ENCODE measurements at regions not wholly inside any gene's neighbourhood (a gene's known extent, or its start where the extent isn't known, plus 50 kb on each side); places are given as distances from the start of the nearest gene placed in this dataset.

GRCh38 chr11:114794048-114794684 lies 115.8 kb downstream of the NXPE2 start:
- H3K18ac ChIP-seq (ENCODE audit: low read length), result no peak overlapping the region
- H2BK5ac ChIP-seq (ENCODE audit: low read length), result no peak overlapping the region
- H3K79me1 ChIP-seq (ENCODE audit: low read length), result no peaks in the 10 kb centered on the region
- no peak overlapping the region for H3K27ac ChIP-seq (ENCODE audit: low read depth, low read length)
- no peak overlapping the region for H2BK15ac ChIP-seq (replicated peaks; ENCODE audit: low read depth)
- no peak overlapping the region for H2AK5ac ChIP-seq (ENCODE audit: low read length)
- no peaks in the 10 kb centered on the region for H3K36me3 ChIP-seq (ENCODE audit: control insufficient read depth, insufficient read depth, low read length)
- no peaks in the 10 kb centered on the region for H3K79me2 ChIP-seq (ENCODE audit: control insufficient read depth, insufficient read depth, low read length)
- H3K4ac ChIP-seq (ENCODE audit: low read depth, low read length), result no peak overlapping the region
- no peak overlapping the region for H3K9ac ChIP-seq (ENCODE audit: low read length)
- no peak overlapping the region for H3K4me2 ChIP-seq (ENCODE audit: low read length)
- no peak overlapping the region for H4K8ac ChIP-seq (ENCODE audit: low read depth, low read length)
- H4K5ac ChIP-seq (ENCODE audit: low read length), result no peak overlapping the region
- no CpG with 5 or more reads among the region's 3 CpGs for WGBS (ENCODE audit: extremely low coverage, insufficient coverage, low lambda C conversion rate)
- no peak for DNase-seq
- no peak overlapping the region for H3K56ac ChIP-seq (ENCODE audit: low read length)
- H2BK120ac ChIP-seq (ENCODE audit: low read depth, low read length), result no peak overlapping the region
- H3K23ac ChIP-seq (ENCODE audit: low read length), result no peak overlapping the region
- H3K27me3 ChIP-seq (ENCODE audit: insufficient read depth, low read length, poor library complexity), result no peaks in the 10 kb centered on the region
- H3K4me1 ChIP-seq (ENCODE audit: control insufficient read depth, low read depth, low read length), result no peaks in the 10 kb centered on the region
- H3K4me3 ChIP-seq (ENCODE audit: low read length), result no peak overlapping the region

- Histone ChIP-seq H2AK5ac (ENCODE audit: low read length) (no peak overlapping the region), H3K23ac (ENCODE audit: low read length) (no peak overlapping the region), H3K18ac (ENCODE audit: low read length) (no peak overlapping the region), H3K36me3 (ENCODE audit: control insufficient read depth, insufficient read depth, low read length) (no peaks in the 10 kb centered on the region), H2BK120ac (ENCODE audit: low read depth, low read length) (no peak overlapping the region), H3K4me2 (ENCODE audit: low read length) (no peak overlapping the region), H3K79me2 (ENCODE audit: control insufficient read depth, insufficient read depth, low read length) (no peaks in the 10 kb centered on the region), H3K27ac (ENCODE audit: low read depth, low read length) (no peak overlapping the region), H3K56ac (ENCODE audit: low read length) (no peak overlapping the region), H3K9ac (ENCODE audit: low read length) (no peak overlapping the region), H4K5ac (ENCODE audit: low read length) (no peak overlapping the region), H2BK15ac (replicated peaks; ENCODE audit: low read depth) (no peak overlapping the region), H3K27me3 (ENCODE audit: insufficient read depth, low read length, poor library complexity) (no peaks in the 10 kb centered on the region), H2BK5ac (ENCODE audit: low read length) (no peak overlapping the region), H3K4me1 (ENCODE audit: control insufficient read depth, low read depth, low read length) (peaks cover 3% of the 10 kb centered on the region), H3K79me1 (ENCODE audit: low read length) (no peaks in the 10 kb centered on the region), H4K8ac (ENCODE audit: low read depth, low read length) (no peak overlapping the region), H3K4ac (ENCODE audit: low read depth, low read length) (no peak overlapping the region), H3K4me3 (ENCODE audit: low read length) (no peak overlapping the region)
- no peak for DNase-seq
- WGBS (ENCODE audit: extremely low coverage, insufficient coverage, low lambda C conversion rate), result no CpG with 5 or more reads among the region's 9 CpGs
These were observed 118.8 kb downstream of the NXPE2 start for GRCh38 chr11:114796954-114797721.

- Histone ChIP-seq H3K23ac (ENCODE audit: low read length) (no peak overlapping the region), H3K56ac (ENCODE audit: low read length) (peak overlapping the region; percentile 65), H3K27me3 (ENCODE audit: insufficient read depth, low read length, poor library complexity) (no peaks in the 10 kb centered on the region), H3K79me2 (ENCODE audit: control insufficient read depth, insufficient read depth, low read length) (no peaks in the 10 kb centered on the region), H3K4ac (ENCODE audit: low read depth, low read length) (no peak overlapping the region), H2BK15ac (replicated peaks; ENCODE audit: low read depth) (no peak overlapping the region), H3K4me2 (ENCODE audit: low read length) (no peak overlapping the region), H3K4me3 (ENCODE audit: low read length) (no peak overlapping the region), H3K36me3 (ENCODE audit: control insufficient read depth, insufficient read depth, low read length) (no peaks in the 10 kb centered on the region), H2BK5ac (ENCODE audit: low read length) (no peak overlapping the region), H4K5ac (ENCODE audit: low read length) (no peak overlapping the region), H4K8ac (ENCODE audit: low read depth, low read length) (no peak overlapping the region), H3K4me1 (ENCODE audit: control insufficient read depth, low read depth, low read length) (peaks cover 3% of the 10 kb centered on the region), H3K27ac (ENCODE audit: low read depth, low read length) (no peak overlapping the region), H2AK5ac (ENCODE audit: low read length) (no peak overlapping the region), H3K18ac (ENCODE audit: low read length) (no peak overlapping the region), H2BK120ac (ENCODE audit: low read depth, low read length) (no peak overlapping the region), H3K9ac (ENCODE audit: low read length) (no peak overlapping the region), H3K79me1 (ENCODE audit: low read length) (no peaks in the 10 kb centered on the region)
- WGBS (ENCODE audit: extremely low coverage, insufficient coverage, low lambda C conversion rate), result no CpG with 5 or more reads among the region's 6 CpGs
- peak; percentile 87 for DNase-seq
These were observed 121.1 kb downstream of the NXPE2 start for GRCh38 chr11:114799476-114799875.

- no peak overlapping the region for H3K4me2 ChIP-seq (ENCODE audit: low read length)
- H3K4ac ChIP-seq (ENCODE audit: low read depth, low read length), result no peak overlapping the region
- no peak overlapping the region for H3K27ac ChIP-seq (ENCODE audit: low read depth, low read length)
- no peak overlapping the region for H2BK120ac ChIP-seq (ENCODE audit: low read depth, low read length)
- H2AK5ac ChIP-seq (ENCODE audit: low read length), result no peak overlapping the region
- H4K5ac ChIP-seq (ENCODE audit: low read length), result no peak overlapping the region
- no peak overlapping the region for H3K23ac ChIP-seq (ENCODE audit: low read length)
- no peak overlapping the region for H2BK15ac ChIP-seq (replicated peaks; ENCODE audit: low read depth)
- H3K36me3 ChIP-seq (ENCODE audit: control insufficient read depth, insufficient read depth, low read length), result no peaks in the 10 kb centered on the region
- no CpG with 5 or more reads among the region's 3 CpGs for WGBS (ENCODE audit: extremely low coverage, insufficient coverage, low lambda C conversion rate)
- H3K79me1 ChIP-seq (ENCODE audit: low read length), result no peaks in the 10 kb centered on the region
- no peaks in the 10 kb centered on the region for H3K79me2 ChIP-seq (ENCODE audit: control insufficient read depth, insufficient read depth, low read length)
- no peak overlapping the region for H2BK5ac ChIP-seq (ENCODE audit: low read length)
- peaks cover 3% of the 10 kb centered on the region for H3K4me1 ChIP-seq (ENCODE audit: control insufficient read depth, low read depth, low read length)
- DNase-seq, result no peak
- no peaks in the 10 kb centered on the region for H3K27me3 ChIP-seq (ENCODE audit: insufficient read depth, low read length, poor library complexity)
- no peak overlapping the region for H3K18ac ChIP-seq (ENCODE audit: low read length)
- no peak overlapping the region for H3K56ac ChIP-seq (ENCODE audit: low read length)
- H3K4me3 ChIP-seq (ENCODE audit: low read length), result no peak overlapping the region
- no peak overlapping the region for H3K9ac ChIP-seq (ENCODE audit: low read length)
- no peak overlapping the region for H4K8ac ChIP-seq (ENCODE audit: low read depth, low read length)
These were observed 123.4 kb downstream of the NXPE2 start for GRCh38 chr11:114801773-114802172.

- Histone ChIP-seq H3K18ac (ENCODE audit: low read length) (no peak overlapping the region), H3K79me2 (ENCODE audit: control insufficient read depth, insufficient read depth, low read length) (no peaks in the 10 kb centered on the region), H3K56ac (ENCODE audit: low read length) (no peak overlapping the region), H4K5ac (ENCODE audit: low read length) (no peak overlapping the region), H3K9ac (ENCODE audit: low read length) (no peak overlapping the region), H3K79me1 (ENCODE audit: low read length) (no peaks in the 10 kb centered on the region), H2BK5ac (ENCODE audit: low read length) (no peak overlapping the region), H3K36me3 (ENCODE audit: control insufficient read depth, insufficient read depth, low read length) (no peaks in the 10 kb centered on the region), H3K4ac (ENCODE audit: low read depth, low read length) (no peak overlapping the region), H3K27me3 (ENCODE audit: insufficient read depth, low read length, poor library complexity) (no peaks in the 10 kb centered on the region), H3K23ac (ENCODE audit: low read length) (no peak overlapping the region), H3K4me1 (ENCODE audit: control insufficient read depth, low read depth, low read length) (peaks cover 3% of the 10 kb centered on the region), H4K8ac (ENCODE audit: low read depth, low read length) (no peak overlapping the region), H3K4me3 (ENCODE audit: low read length) (no peak overlapping the region), H2AK5ac (ENCODE audit: low read length) (no peak overlapping the region), H3K4me2 (ENCODE audit: low read length) (no peak overlapping the region), H2BK120ac (ENCODE audit: low read depth, low read length) (no peak overlapping the region), H3K27ac (ENCODE audit: low read depth, low read length) (no peak overlapping the region), H2BK15ac (replicated peaks; ENCODE audit: low read depth) (no peak overlapping the region)
- no CpG with 5 or more reads among the region's 6 CpGs for WGBS (ENCODE audit: extremely low coverage, insufficient coverage, low lambda C conversion rate)
- DNase-seq, result no peak
These were observed 124.6 kb downstream of the NXPE2 start for GRCh38 chr11:114802878-114803277.
